ENCODE measurements at regions not wholly inside any gene's neighbourhood (a gene's known extent, or its start where the extent isn't known, plus 50 kb on each side); places are given as distances from the start of the nearest gene placed in this dataset.

- TF ChIP-seq ZNF592 (IDR thresholded peaks at IDR 0.05) (no peak), ZBTB40 (IDR thresholded peaks at IDR 0.05; ENCODE audit: borderline replicate concordance) (no peak), BRCA1 (IDR thresholded peaks at IDR 0.05; ENCODE audit: low read depth, low read length) (no peak), YY1 (IDR thresholded peaks at IDR 0.05; ENCODE audit: low read depth, low read length) (no peak), MAX (IDR thresholded peaks at IDR 0.05; ENCODE audit: low read depth, low read length) (no peak), RBBP5 (conservative IDR thresholded peaks at IDR 0.05) (no peak), CREM (IDR thresholded peaks at IDR 0.05; ENCODE audit: low read depth) (no peak), ETV6 (conservative IDR thresholded peaks at IDR 0.05 in 1 of 2, IDR thresholded peaks at IDR 0.05 in 1 of 2; ENCODE audit: borderline replicate concordance in 1 of 2, low read depth in 1 of 2) (no peak), E4F1 (IDR thresholded peaks at IDR 0.05; ENCODE audit: borderline replicate concordance, partially characterized antibody) (no peak), PAX5 (IDR thresholded peaks at IDR 0.05; ENCODE audit: borderline replicate concordance, low read depth, low read length) (no peak), HDGF (IDR thresholded peaks at IDR 0.05) (no peak)
Measured at GRCh38 chr18:39113790-39114189, 1548.2 kb upstream of the CELF4 start (continued).

All from GM12878 (cell line).